GM19372 (cell line): ENCODE measurements at regions not wholly inside any gene's neighbourhood (a gene's known extent, or its start where the extent isn't known, plus 50 kb on each side); places are given as distances from the start of the nearest gene placed in this dataset.
"Not testable (repeated sequence)": the region's sequence is repeated elsewhere in the genome, so short reads cannot be mapped to it uniquely, and the experiment has no call there.

ENCODE experiments used
- ATAC-seq: cut with Tn5 transposase; IDR thresholded peaks from one replicate; pipeline ENCODE4 v1.9.1; 2021; ENCODE audit warnings: mild to moderate bottlenecking, low read depth, moderate library complexity; ENCODE audit not compliant: unreplicated experiment

DNA sequence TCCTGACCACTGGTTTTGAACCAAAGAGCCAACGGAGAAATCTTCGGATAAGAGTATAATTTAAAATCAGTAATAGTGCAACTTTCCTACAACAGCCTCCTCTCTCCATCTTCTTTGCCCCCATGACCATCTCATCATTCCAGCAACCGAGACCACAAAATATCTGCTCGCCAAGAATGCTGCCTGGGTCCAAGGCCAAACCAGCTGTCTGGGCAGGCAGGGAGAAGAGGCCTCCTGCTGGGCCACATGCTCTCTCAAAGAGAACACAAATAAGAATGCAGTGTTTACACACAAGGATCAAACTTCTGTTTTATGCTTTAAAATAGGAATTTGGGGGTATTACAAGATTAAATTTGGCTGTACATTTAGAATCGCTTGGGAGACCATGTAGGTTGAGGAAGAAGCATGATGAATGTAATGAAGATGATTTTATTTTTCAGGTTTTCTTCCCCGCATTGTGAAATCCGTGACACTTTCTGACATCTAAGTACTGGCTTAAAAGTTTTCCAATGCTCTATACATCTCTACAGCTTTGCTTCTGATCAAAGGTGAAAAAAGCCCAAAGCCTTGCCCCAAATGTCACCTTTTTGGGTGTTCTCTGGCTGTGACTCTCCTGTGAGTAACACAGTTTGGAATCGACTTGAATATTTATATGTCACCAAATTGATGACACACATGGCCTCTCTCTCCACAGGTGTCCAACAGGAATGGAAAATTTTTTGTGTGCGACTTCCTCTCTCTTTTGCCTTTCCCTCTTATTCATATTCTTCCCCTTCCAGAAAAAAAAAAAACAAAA lies 79.4 kb upstream of the PROKR2 start:
- ATAC-seq: no peak

DNA sequence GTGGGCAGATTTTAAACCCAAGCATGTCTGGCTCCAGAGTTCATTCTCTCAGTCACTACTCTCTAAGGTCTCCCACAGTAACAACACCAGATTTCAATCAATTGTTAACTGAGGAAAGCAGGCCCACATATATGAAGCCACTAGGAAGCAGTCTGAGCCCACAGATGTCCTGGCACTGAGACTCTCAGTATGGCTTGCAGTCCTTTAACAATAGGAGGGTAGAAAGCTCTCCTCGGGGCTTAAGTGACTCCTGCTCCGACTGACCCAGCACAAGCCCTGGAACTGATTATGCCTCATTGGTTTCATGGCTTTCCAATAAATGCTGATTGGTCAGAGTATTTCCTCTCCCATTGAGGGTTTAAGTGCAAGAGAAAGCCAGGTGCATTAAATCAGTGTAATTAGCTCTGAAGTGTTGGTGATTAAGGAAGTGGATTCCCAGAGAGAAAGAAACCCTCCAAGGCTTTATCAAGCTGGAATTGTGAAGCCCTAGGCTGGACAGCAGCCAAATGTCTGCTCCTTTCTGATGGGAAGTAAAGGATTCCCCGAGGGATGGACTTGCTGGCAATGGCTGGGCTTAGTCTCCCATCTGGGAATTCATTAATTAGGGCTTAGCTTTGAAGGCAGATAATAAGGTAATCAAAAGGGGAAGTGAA lies 76.6 kb upstream of the PROKR2 start:
- no peak for ATAC-seq

DNA sequence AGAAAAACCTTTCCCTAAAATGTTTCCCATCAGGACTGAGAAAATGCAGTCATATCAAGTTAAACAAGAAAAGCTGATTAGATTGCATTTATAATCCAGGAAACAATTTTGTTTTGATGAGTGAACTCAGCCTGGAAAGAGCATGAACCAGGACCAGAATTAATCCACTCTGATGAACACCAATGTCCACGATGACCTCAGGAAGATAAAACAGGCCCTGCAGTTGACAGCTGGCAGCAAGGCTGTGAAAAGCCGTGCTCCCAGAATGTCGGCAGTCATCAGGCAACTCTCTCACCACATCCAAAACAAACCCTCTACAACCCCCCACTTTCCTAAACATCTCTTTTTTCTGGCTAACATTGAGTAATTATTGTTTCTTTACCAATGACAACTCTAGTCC lies 74.0 kb upstream of the PROKR2 start:
- ATAC-seq: no peak

DNA sequence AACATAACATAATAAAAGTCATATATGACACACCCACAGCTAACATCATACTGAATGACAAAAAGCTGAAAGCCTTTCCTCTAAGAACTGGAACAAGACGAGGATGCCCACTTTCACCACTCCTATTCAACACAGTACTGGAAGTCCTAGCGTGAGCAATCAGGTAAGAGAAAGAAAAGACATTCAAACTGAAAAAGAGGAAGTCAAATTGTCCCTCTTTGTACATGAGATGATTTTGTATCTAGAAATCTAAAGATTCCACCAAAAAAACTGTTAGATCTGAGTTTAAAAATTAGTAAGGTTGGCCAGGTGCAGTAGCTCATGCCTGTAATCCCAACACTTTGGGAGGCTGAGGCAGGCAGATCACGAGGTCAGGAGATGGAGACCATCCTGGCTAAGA lies 70.1 kb upstream of the PROKR2 start:
- ATAC-seq: not testable (repeated sequence)

DNA sequence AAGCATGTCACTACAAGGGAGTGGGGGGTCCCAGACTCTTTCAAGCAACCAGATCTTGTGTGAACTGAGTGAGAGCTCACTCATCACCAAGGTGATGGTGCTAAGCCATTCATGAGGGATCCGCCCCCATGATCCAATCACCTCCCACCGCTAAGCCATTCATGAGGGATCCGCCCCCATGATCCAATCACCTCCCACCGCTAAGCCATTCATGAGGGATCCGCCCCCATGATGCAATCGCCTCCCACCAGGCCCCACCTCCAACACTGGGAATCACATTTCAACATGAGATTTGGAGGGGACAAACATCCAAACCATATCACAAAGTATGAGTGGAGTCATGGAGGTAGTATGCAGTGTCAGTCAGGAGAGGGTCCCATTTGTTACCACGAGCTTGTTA lies 64.8 kb upstream of the PROKR2 start:
- ATAC-seq: not testable (repeated sequence)

DNA sequence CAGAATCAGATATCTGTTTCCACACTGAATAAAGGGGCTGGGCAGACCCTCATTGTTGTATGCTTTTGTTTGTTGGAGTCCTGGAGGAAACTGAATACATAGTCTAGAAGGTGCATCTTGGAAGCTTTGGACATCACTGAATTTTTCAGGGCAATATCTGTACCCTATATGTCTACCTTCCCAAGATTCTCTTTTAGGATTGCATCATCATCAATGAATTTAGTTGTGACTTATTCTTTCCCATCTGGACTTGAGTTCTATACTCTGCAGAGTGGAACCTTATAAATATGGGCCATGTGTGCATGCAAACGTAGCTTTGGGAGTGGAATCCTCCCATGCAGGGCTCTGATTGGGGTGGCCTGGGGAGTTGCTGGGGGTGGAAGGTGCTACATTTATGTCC lies 60.7 kb upstream of the PROKR2 start:
- no peak for ATAC-seq

DNA sequence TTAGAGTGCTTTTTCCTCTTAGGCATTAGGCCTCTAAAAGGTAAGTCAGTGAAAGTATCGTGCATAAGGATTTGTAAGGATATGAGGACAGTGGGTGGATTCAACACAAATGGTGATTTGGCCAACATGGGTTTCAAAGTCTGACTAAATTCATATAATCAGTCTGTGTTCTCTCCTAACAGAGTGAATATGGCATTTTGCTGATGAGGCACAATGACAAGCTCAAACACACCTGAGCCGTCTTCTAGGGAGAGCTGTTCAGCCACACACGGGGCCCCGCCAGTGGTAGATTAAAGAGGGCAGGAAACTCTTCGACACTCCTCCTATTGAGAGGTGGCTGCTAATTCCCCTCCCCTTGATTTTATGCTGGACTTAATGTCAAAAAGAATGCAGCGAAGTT lies 59.5 kb upstream of the PROKR2 start:
- ATAC-seq: no peak

DNA sequence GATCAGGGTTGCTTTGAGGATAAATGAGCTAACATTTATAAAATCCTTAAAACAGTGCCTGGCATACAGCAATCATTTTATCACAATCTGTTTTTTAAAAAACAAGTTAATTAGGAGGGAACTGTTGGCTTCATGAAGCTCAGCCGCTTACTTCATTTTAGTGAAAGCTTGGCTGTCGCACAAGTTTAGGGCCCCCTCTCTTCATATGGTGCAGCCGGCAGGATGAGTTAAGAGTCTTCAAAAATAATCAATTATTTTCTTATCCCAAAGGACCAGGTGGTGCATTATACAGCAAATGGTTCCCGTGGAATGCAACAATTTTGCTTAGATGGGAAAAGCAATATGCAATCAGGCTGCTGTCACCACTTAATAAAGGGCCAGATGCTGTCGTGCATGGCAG lies 57.4 kb upstream of the PROKR2 start:
- no peak for ATAC-seq

DNA sequence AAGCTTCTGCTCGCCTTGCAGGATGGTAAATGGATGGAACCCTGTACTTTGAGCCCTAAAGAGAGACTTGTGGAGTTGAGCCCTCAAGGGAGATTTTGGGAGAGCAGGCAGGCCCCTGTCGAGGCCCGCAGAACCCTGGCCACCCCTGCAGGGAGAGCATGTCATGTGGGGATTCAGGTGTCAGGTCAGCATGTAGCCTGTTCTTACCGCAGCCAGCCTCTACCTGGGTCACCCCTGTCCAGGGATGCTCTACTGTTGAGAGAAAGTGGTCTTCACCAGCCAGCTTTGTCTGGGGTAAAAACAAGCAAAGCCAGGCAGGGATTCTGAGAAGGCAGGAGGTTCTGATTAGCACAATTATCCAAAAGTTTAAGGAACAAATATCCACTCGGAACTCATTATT lies 55.6 kb upstream of the PROKR2 start:
- ATAC-seq: no peak

DNA sequence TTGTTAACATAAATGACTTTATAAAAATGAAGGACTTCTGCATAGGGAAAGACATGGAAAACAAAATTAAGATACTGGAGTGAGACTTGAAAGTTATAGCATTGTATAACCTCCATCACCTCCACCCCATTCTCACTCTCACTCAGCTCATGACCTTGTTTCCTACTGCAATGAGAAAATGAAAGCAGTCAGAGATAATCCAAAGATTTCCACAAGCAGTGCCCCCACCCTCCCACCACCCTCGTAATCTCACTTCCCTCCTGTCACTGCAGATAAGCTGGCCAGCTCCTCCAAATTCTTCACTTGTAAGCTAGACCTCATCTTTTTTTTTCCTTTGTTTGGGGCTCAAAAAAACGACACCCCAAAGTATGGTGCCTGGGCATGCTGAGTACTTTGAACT lies 52.9 kb upstream of the PROKR2 start:
- ATAC-seq: no peak
